CD4-positive, CD25-positive, alpha-beta regulatory T cell (primary cell): ENCODE measurements at regions not wholly inside any gene's neighbourhood (a gene's known extent, or its start where the extent isn't known, plus 50 kb on each side); places are given as distances from the start of the nearest gene placed in this dataset.

Experiments used
- ATAC-seq, 2 donors: fragments of 150-1000 bp; cut with Tn5 transposase; one replicate each; pipeline ENCODE4 v1.10.0; 2021; ENCODE audit warnings: low read depth in 2 of 2, moderate number of reproducible peaks in 2 of 2, moderate library complexity in 1 of 2
- DNase-seq, 3 donors: peaks; one replicate each; pipeline versions ENCODE4 v3.0.0 to v3.0.0-alpha.2; 2012 to 2022; ENCODE audit warnings: mixed read lengths in 1 of 3
- H3K27ac ChIP-seq: one replicate; pipeline ENCODE4 v1.7.0; 2013; ENCODE audit warnings: mild to moderate bottlenecking, low read length; ENCODE audit not compliant: insufficient read depth, poor library complexity, severe bottlenecking
- H3K27me3 ChIP-seq: one replicate; pipeline ENCODE4 v1.7.0; 2013; ENCODE audit warnings: low read length; ENCODE audit not compliant: control insufficient read depth, insufficient read depth
- H3K36me3 ChIP-seq: one replicate; pipeline ENCODE4 v1.7.0; 2013; ENCODE audit warnings: mild to moderate bottlenecking, low read length, moderate library complexity; ENCODE audit not compliant: control insufficient read depth, insufficient read depth
- H3K4me1 ChIP-seq: 2 replicates; pipeline ENCODE4 v1.7.0; 2013; ENCODE audit warnings: mild to moderate bottlenecking, low read length; ENCODE audit not compliant: insufficient read depth, control insufficient read depth, poor library complexity, severe bottlenecking
- H3K4me3 ChIP-seq: one replicate; pipeline ENCODE4 v1.7.0; 2013; ENCODE audit warnings: low read depth, mild to moderate bottlenecking, low read length, moderate library complexity
- H3K9me3 ChIP-seq, 2 experiments: 1 replicate in 1 of 2; 2 replicates in 1 of 2; pipeline ENCODE4 v1.7.0; 2013; ENCODE audit warnings: low read length in 2 of 2, mild to moderate bottlenecking in 1 of 2, moderate library complexity in 1 of 2; ENCODE audit not compliant: control insufficient read depth in 2 of 2
- H3K27ac Mint-ChIP-seq, 3 donors: one replicate each; pipeline ENCODE4 v1.8.0; 2020 to 2022; ENCODE audit warnings: mild to moderate bottlenecking in 3 of 3, mixed read lengths in 3 of 3, moderate library complexity in 2 of 3
- H3K27me3 Mint-ChIP-seq: one replicate; pipeline ENCODE4 v1.8.0; 2022; ENCODE audit warnings: mild to moderate bottlenecking, mixed read lengths
- H3K36me3 Mint-ChIP-seq: one replicate; pipeline ENCODE4 v1.8.0; 2020; ENCODE audit warnings: mixed read lengths
- H3K4me1 Mint-ChIP-seq, 4 donors: one replicate each; pipeline ENCODE4 v1.8.0; 2020 to 2022; ENCODE audit warnings: mixed read lengths in 4 of 4, mild to moderate bottlenecking in 1 of 4
- H3K4me3 Mint-ChIP-seq, 4 donors: one replicate each; pipeline ENCODE4 v1.8.0; 2020 to 2022; ENCODE audit warnings: mild to moderate bottlenecking in 4 of 4, mixed read lengths in 4 of 4, moderate library complexity in 3 of 4
- H3K9me3 Mint-ChIP-seq, 7 donors: one replicate each; pipeline ENCODE4 v1.8.0; 2020 to 2022; ENCODE audit warnings: mixed read lengths in 7 of 7, mild to moderate bottlenecking in 3 of 7, moderate library complexity in 2 of 7

- DNase-seq (no peak), ATAC-seq (no peak)
- Mint-ChIP-seq H3K9me3 (peaks cover 0 to 9% (median 0%) of the 10 kb centered on the region in 7 donors), H3K4me3 (no peak overlapping the region), H3K4me1 (no peaks in the 10 kb centered on the region), H3K27ac (no peak overlapping the region), H3K36me3 (no peaks in the 10 kb centered on the region), H3K27me3 (no peaks in the 10 kb centered on the region)
- Histone ChIP-seq H3K36me3 (no peaks in the 10 kb centered on the region), H3K4me3 (no peak overlapping the region), H3K27ac (no peak overlapping the region), H3K4me1 (no peaks in the 10 kb centered on the region), H3K9me3 (no peaks in the 10 kb centered on the region), H3K27me3 (no peaks in the 10 kb centered on the region)
These were observed 369.5 kb downstream of the GBA3 start for GRCh38 chr4:23062188-23062587.

DNA sequence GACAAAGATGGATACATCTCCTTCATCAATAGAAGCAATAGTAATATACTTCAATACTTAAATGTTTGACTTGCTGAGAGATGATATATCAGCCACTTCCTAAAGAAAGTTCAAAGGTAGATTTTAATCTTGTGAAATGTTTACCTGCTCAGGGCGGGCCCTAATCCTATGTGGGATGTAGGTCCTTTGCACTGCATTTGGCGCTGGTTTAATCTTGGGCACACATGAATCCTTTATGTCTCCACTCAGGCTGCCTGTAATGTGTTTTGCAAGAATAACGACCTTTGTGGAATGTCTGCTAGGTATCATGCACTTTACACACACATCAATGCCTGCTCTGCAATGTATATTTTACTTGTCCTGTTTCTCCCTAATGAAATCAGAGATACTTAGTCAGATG is 368.7 kb downstream of the GBA3 start:
- H3K9me3 Mint-ChIP-seq = peaks cover 0 to 9% (median 0%) of the 10 kb centered on the region in 7 donors
- Histone ChIP-seq H3K27me3 (no peaks in the 10 kb centered on the region), H3K4me3 (no peak overlapping the region), H3K36me3 (no peaks in the 10 kb centered on the region), H3K27ac (no peak overlapping the region), H3K9me3 (no peaks in the 10 kb centered on the region), H3K4me1 (no peaks in the 10 kb centered on the region)
- DNase-seq = no peak
- H3K4me3 Mint-ChIP-seq = no peak overlapping the region
- no peak overlapping the region for H3K27ac Mint-ChIP-seq
- no peaks in the 10 kb centered on the region for H3K27me3 Mint-ChIP-seq
- H3K36me3 Mint-ChIP-seq = no peaks in the 10 kb centered on the region
- H3K4me1 Mint-ChIP-seq = no peaks in the 10 kb centered on the region
- no peak for ATAC-seq

DNA sequence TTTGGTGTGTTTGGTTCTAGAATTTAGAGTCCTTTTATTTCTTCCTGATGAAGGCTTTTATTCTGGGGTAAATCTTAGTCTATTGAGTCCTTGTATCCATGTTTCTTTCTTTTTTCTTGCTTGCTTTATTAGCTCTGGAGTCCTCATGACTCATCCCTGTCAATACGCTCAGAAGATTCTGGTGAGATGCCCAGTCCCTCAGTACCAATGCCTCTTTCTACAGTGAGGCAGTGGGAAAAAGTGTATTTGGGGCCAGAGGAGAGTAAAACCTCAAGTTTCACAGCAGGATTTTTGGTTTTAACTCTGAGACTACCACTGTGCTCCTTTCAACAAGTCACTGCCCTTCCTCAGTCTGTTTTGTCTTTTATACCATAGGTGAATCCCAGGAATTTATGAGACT is 368.0 kb downstream of the GBA3 start:
- DNase-seq = no peak
- Histone ChIP-seq H3K27ac (no peak overlapping the region), H3K4me1 (no peaks in the 10 kb centered on the region), H3K4me3 (no peak overlapping the region), H3K27me3 (no peaks in the 10 kb centered on the region), H3K9me3 (no peaks in the 10 kb centered on the region), H3K36me3 (no peaks in the 10 kb centered on the region)
- Mint-ChIP-seq H3K27me3 (no peaks in the 10 kb centered on the region), H3K4me1 (no peaks in the 10 kb centered on the region), H3K36me3 (no peaks in the 10 kb centered on the region), H3K4me3 (no peak overlapping the region), H3K27ac (no peak overlapping the region), H3K9me3 (peaks cover 0 to 7% (median 0%) of the 10 kb centered on the region in 7 donors)
- ATAC-seq = no peak

DNA sequence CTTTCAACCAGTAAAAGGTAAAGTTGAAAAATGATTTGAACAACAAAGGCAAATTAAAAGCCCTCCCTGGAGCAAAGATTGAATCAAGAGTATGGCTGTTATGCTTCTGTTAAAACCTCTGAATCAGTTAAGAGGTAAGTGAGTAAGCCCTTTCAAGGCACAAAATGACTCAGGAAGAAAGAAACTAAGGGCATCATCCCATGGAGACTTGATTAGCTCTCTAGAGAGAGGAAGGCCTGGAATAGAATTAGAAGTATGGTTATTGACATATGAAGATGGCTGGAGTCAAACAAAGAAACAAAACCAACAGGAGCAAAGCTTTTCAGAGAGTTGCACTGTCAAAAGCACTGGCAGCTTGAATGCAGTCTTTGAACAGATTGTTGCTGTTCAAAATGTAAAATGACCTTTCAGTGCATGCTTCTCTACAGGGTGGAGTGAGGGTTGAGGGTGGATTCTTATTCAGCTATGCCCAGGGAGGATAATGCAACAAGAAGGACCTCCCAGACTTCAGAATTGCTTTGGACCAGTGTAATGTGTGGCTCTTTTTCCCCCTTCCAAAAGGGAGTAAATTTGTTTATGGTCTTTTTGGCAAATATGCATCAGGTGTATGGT is 365.5 kb downstream of the GBA3 start:
- DNase-seq = no peak
- Histone ChIP-seq H3K27me3 (no peaks in the 10 kb centered on the region), H3K27ac (no peak overlapping the region), H3K36me3 (no peaks in the 10 kb centered on the region), H3K4me3 (no peak overlapping the region), H3K4me1 (no peaks in the 10 kb centered on the region), H3K9me3 (no peaks in the 10 kb centered on the region)
- Mint-ChIP-seq H3K9me3 (peaks cover 0 to 8% (median 0%) of the 10 kb centered on the region in 7 donors), H3K4me3 (no peak overlapping the region), H3K27ac (no peak overlapping the region), H3K27me3 (no peaks in the 10 kb centered on the region), H3K4me1 (no peaks in the 10 kb centered on the region), H3K36me3 (no peaks in the 10 kb centered on the region)
- ATAC-seq = no peak

DNA sequence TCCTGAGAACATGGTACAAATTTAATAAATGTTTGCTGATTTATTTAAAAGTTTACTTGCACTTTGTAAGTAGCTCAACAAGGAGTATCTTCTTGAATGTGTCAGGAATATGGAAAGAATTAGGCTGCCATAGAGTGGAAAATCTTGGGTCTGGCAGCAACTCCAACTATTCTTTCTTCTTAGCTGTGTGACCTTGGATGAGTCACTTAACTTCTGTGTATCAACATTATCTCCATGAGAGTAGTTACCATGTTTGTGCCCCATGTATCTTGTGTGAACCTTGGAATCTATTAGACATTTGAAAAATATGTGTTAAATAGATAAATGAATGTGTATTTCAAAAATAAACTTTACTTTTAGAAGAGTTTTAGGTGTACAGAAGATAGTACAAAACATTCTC is 348.8 kb downstream of the GBA3 start:
- DNase-seq (no peak), ATAC-seq (no peak)
- peaks cover 0 to 10% (median 3%) of the 10 kb centered on the region in 7 donors for H3K9me3 Mint-ChIP-seq
- H3K36me3 Mint-ChIP-seq = no peaks in the 10 kb centered on the region
- no peaks in the 10 kb centered on the region for H3K4me1 ChIP-seq
- no peaks in the 10 kb centered on the region for H3K4me1 Mint-ChIP-seq
- no peaks in the 10 kb centered on the region for H3K27me3 Mint-ChIP-seq
- H3K36me3 ChIP-seq = no peaks in the 10 kb centered on the region
- H3K4me3 Mint-ChIP-seq = no peak overlapping the region
- no peak overlapping the region for H3K4me3 ChIP-seq
- H3K27ac ChIP-seq = no peak overlapping the region
- H3K27me3 ChIP-seq = no peaks in the 10 kb centered on the region
- H3K9me3 ChIP-seq = peaks cover 0 to 5% of the 10 kb centered on the region in 2 experiments
- H3K27ac Mint-ChIP-seq = no peak overlapping the region

- H3K9me3 ChIP-seq = peaks cover 0 to 5% of the 10 kb centered on the region in 2 experiments
- no peaks in the 10 kb centered on the region for H3K27me3 Mint-ChIP-seq
- H3K4me3 ChIP-seq = no peak overlapping the region
- H3K4me1 Mint-ChIP-seq = no peaks in the 10 kb centered on the region
- H3K9me3 Mint-ChIP-seq = peaks cover 0 to 10% (median 3%) of the 10 kb centered on the region in 7 donors
- no peaks in the 10 kb centered on the region for H3K27me3 ChIP-seq
- DNase-seq = no peak
- H3K36me3 ChIP-seq = no peaks in the 10 kb centered on the region
- H3K27ac ChIP-seq = no peak overlapping the region
- H3K4me1 ChIP-seq = no peaks in the 10 kb centered on the region
- H3K36me3 Mint-ChIP-seq = no peaks in the 10 kb centered on the region
- H3K27ac Mint-ChIP-seq = no peak overlapping the region
- ATAC-seq = no peak
- H3K4me3 Mint-ChIP-seq = no peak overlapping the region
These were observed 347.8 kb downstream of the GBA3 start for GRCh38 chr4:23040539-23040938.

DNA sequence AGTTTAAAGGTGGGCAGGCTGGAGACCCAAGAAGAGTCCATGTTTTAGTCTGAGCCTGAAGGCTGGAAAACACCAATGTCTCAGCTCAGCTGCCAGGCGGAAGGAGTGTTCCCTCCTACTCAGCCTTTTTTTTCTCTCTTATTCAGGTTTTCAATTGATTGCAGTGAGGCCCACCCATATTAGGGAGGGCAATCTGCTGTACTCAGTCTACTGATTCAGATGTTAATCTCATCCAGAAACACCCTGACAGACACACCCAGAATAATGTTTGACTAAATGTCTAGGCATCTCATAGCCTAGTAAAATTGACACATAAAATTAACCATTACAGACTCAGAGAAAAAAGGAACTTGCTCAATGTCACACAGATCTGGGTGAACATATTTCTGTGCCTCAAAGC is 347.1 kb downstream of the GBA3 start:
- no peaks in the 10 kb centered on the region for H3K36me3 Mint-ChIP-seq
- H3K9me3 Mint-ChIP-seq = peaks cover 0 to 10% (median 3%) of the 10 kb centered on the region in 7 donors
- H3K27ac ChIP-seq = no peak overlapping the region
- H3K4me3 Mint-ChIP-seq = no peak overlapping the region
- no peaks in the 10 kb centered on the region for H3K4me1 Mint-ChIP-seq
- no peaks in the 10 kb centered on the region for H3K27me3 ChIP-seq
- no peak overlapping the region for H3K4me3 ChIP-seq
- H3K9me3 ChIP-seq = peaks cover 0 to 5% of the 10 kb centered on the region in 2 experiments
- H3K4me1 ChIP-seq = no peaks in the 10 kb centered on the region
- H3K36me3 ChIP-seq = no peaks in the 10 kb centered on the region
- no peak for ATAC-seq
- H3K27ac Mint-ChIP-seq = no peak overlapping the region
- H3K27me3 Mint-ChIP-seq = no peaks in the 10 kb centered on the region
- no peak for DNase-seq
